Lower lobe of right lung (tissue), 2 donors: ENCODE measurements at regions not wholly inside any gene's neighbourhood (a gene's known extent, or its start where the extent isn't known, plus 50 kb on each side); places are given as distances from the start of the nearest gene placed in this dataset.

Source experiments
- ATAC-seq, 2 donors: fragments of 200-7000 bp; cut with Tn5 transposase; one replicate each; pipeline ENCODE4 v1.9.1; 2020 to 2022; ENCODE audit warnings: mild to moderate bottlenecking in 2 of 2, moderate library complexity in 2 of 2
- DNase-seq: peaks from one replicate; pipeline ENCODE4 v3.0.0-alpha.2; 2020
- H3K27ac ChIP-seq: fragments of 200-600 bp; one replicate; pipeline ENCODE4 v1.8.0; 2022
- H3K27me3 ChIP-seq: fragments of 200-600 bp; one replicate; pipeline ENCODE4 v1.8.0; 2022; ENCODE audit warnings: low read depth
- H3K36me3 ChIP-seq: fragments of 200-600 bp; one replicate; pipeline ENCODE4 v1.8.0; 2022; ENCODE audit warnings: mild to moderate bottlenecking
- H3K4me1 ChIP-seq: fragments of 200-600 bp; one replicate; pipeline ENCODE4 v1.8.0; 2022
- H3K4me3 ChIP-seq: fragments of 200-600 bp; one replicate; pipeline ENCODE4 v1.8.0; 2022; ENCODE audit warnings: mild to moderate bottlenecking
- H3K9me3 ChIP-seq: fragments of 200-600 bp; one replicate; pipeline ENCODE4 v1.8.0; 2022
- intact Hi-C: fragments of 100-400 bp; cut with DNase I; formaldehyde crosslinking; loops from one replicate; pipeline ENCODE4 v1.11.0; 2022
- TF ChIP-seq, protein P1 (sequence below): fragments of 200-600 bp; IDR thresholded peaks from one replicate; pipeline ENCODE4 v1.8.0; 2022; ENCODE audit warnings: antibody characterized with exemption, mild to moderate bottlenecking
- donor health status: DM: no; HTN: yes; CAD: no; lungs with severe emphysema.

DNA sequence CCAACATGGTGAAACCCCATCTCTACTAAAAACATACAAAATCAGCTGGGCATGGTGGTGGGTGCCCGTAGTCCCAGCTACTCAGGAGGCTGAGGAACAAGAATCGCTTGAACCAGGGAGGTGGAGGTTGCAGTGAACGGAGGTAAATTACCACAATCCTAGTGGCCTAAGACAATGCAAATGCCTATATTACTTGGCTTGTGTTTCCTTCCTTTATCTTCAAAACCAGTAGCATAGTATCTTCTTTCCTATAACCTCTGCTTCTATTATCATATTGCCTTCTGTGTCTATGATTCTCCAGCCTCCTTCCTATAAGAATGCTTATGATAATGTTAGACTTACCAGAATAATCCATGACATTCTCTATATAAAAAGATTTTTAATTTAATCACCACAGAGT lies 156.2 kb upstream of the RGS18 start:
- Histone ChIP-seq H3K36me3 (no peaks in the 10 kb centered on the region), H3K27me3 (no peaks in the 10 kb centered on the region), H3K27ac (no peak overlapping the region), H3K9me3 (no peaks in the 10 kb centered on the region), H3K4me3 (no peak overlapping the region), H3K4me1 (no peaks in the 10 kb centered on the region)
- ATAC-seq (no peak), DNase-seq (no peak)
- TF ChIP-seq, protein P1, sequence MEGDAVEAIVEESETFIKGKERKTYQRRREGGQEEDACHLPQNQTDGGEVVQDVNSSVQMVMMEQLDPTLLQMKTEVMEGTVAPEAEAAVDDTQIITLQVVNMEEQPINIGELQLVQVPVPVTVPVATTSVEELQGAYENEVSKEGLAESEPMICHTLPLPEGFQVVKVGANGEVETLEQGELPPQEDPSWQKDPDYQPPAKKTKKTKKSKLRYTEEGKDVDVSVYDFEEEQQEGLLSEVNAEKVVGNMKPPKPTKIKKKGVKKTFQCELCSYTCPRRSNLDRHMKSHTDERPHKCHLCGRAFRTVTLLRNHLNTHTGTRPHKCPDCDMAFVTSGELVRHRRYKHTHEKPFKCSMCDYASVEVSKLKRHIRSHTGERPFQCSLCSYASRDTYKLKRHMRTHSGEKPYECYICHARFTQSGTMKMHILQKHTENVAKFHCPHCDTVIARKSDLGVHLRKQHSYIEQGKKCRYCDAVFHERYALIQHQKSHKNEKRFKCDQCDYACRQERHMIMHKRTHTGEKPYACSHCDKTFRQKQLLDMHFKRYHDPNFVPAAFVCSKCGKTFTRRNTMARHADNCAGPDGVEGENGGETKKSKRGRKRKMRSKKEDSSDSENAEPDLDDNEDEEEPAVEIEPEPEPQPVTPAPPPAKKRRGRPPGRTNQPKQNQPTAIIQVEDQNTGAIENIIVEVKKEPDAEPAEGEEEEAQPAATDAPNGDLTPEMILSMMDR = no peak
- intact Hi-C loops = no loop called here

DNA sequence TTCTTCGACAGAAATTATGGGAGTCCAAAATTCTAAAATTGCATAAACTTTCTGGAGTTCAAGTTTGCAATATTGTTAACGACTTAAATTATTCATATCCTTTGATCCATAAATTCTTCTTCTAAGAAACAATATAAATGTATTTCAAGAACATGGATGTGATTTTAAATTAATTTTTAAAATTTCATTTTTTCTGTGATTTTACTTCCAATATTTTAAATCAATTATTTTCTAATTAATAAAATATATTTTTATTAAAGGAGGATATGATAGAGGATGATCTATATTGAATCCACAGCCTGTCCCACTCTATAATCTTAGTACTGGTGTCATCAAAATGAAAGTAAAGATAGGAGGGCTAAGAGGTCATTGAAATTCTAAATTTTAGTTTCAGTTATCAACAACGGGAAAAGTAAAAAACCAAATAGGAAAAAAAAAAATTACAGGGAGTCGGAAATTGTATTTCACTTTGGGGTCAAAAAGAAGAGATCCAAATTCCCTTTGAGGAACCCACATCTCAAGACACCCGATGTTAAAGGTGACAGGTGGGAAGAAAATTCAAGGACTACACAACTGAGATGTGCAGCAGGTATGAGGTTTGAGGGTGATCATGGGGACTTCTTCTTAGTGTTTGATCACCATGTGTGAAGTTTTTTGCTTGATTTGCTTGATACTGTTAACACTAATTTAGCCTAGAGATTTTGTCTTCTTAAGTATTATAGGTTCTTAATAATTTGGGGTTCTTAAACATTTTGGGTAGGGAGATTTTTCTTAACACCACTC lies 154.8 kb upstream of the RGS18 start:
- Histone ChIP-seq H3K27ac (no peak overlapping the region), H3K27me3 (no peaks in the 10 kb centered on the region), H3K4me3 (no peak overlapping the region), H3K9me3 (no peaks in the 10 kb centered on the region), H3K4me1 (no peaks in the 10 kb centered on the region), H3K36me3 (no peaks in the 10 kb centered on the region)
- ATAC-seq (no peak), DNase-seq (no peak)
- intact Hi-C loops = no loop called here
- TF ChIP-seq, protein P1 = no peak

DNA sequence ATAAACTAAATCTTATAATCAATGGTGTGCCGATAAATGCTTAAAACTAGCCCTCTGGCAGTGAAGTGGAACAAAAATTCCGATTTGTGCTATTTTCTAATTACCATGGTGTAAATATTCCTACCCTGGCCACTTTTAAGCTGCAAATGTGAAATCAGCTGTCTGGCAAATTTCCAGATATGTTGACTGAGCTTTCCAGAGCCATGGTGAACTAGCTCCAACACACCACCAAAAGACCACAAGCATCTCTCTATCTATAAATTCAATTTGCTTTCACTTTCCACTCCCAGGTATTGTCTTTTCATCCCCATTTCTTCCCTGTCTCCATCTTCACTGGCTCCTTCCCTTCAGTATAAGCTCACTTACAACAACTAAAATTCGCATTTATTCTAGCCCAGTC lies 152.3 kb upstream of the RGS18 start:
- intact Hi-C loops = no loop called here
- Histone ChIP-seq H3K27me3 (no peaks in the 10 kb centered on the region), H3K9me3 (no peaks in the 10 kb centered on the region), H3K4me1 (no peaks in the 10 kb centered on the region), H3K4me3 (no peak overlapping the region), H3K27ac (no peak overlapping the region), H3K36me3 (no peaks in the 10 kb centered on the region)
- DNase-seq (no peak), ATAC-seq (no peak)
- TF ChIP-seq, protein P1 = no peak

DNA sequence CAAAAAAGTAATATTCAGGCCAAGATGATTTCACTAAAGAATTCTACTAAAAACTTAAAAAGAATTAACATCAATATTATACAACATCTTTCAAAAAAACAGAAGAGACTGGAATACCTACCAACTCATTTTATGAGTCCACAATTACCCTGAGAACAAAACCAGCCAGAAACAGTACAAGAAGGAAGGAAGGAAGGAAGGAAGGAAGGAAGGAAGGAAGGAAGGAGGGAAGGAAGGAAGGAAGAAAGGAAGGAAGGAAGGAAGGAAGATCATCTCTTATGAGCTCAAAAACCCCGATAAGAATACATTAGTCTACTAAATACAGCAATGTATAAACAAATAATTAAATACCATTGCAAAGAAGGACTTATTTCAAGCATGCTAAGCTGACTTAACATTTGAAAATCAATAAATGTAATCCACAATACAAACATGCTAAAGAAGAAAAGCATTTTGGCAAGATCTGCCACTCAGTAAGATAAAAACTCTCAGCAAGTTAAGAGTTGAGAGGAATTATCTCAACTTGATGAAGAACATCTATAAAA lies 149.9 kb upstream of the RGS18 start:
- Histone ChIP-seq H3K27ac (no peak overlapping the region), H3K27me3 (no peaks in the 10 kb centered on the region)
- TF ChIP-seq, protein P1 = no peak

DNA sequence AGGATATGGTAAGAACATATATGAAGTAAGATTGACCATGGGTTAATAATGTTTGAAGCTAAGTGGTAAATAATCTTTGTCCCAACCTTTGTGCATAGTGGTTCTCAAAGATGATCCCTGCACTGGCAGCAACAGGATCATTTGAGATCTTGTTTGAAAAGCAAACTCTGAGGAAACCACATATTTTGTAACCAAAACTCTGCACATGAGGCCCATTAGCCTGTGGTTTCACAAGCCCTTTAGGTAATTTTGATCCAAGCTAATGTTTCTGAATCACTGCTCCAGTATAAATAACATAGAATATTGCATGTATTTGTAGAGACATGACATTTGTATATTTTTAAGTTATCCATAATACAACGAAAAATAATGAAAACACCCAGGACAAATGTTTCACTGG lies 147.9 kb upstream of the RGS18 start:
- DNase-seq (no peak), ATAC-seq (no peak)
- intact Hi-C loops = no loop called here
- H3K9me3 ChIP-seq = no peaks in the 10 kb centered on the region
- no peaks in the 10 kb centered on the region for H3K36me3 ChIP-seq
- no peaks in the 10 kb centered on the region for H3K27me3 ChIP-seq
- H3K4me3 ChIP-seq = no peak overlapping the region
- no peak overlapping the region for H3K27ac ChIP-seq
- TF ChIP-seq, protein P1 = no peak
- H3K4me1 ChIP-seq = no peaks in the 10 kb centered on the region

More for the DNA sequence above, 149.9 kb upstream of the RGS18 start:
- intact Hi-C loops = no loop called here
- no peak for DNase-seq
- Histone ChIP-seq H3K36me3 (no peaks in the 10 kb centered on the region), H3K9me3 (no peaks in the 10 kb centered on the region), H3K4me3 (no peak overlapping the region), H3K4me1 (no peaks in the 10 kb centered on the region)
- no peak for ATAC-seq
